HG02970 (cell line): ENCODE measurements at regions not wholly inside any gene's neighbourhood (a gene's known extent, or its start where the extent isn't known, plus 50 kb on each side); places are given as distances from the start of the nearest gene placed in this dataset.

Source experiments
- ATAC-seq: cut with Tn5 transposase; IDR thresholded peaks from one replicate; pipeline ENCODE4 v1.9.1; 2021; ENCODE audit warnings: mild to moderate bottlenecking, moderate library complexity, moderate number of reproducible peaks; ENCODE audit not compliant: unreplicated experiment, low FRiP score

GRCh38 chr12:77777274-77777673, 53.4 kb upstream of the NAV3 start:
- ATAC-seq = no peak

GRCh38 chr12:77774761-77775160, 55.9 kb upstream of the NAV3 start:
- ATAC-seq = no peak

DNA sequence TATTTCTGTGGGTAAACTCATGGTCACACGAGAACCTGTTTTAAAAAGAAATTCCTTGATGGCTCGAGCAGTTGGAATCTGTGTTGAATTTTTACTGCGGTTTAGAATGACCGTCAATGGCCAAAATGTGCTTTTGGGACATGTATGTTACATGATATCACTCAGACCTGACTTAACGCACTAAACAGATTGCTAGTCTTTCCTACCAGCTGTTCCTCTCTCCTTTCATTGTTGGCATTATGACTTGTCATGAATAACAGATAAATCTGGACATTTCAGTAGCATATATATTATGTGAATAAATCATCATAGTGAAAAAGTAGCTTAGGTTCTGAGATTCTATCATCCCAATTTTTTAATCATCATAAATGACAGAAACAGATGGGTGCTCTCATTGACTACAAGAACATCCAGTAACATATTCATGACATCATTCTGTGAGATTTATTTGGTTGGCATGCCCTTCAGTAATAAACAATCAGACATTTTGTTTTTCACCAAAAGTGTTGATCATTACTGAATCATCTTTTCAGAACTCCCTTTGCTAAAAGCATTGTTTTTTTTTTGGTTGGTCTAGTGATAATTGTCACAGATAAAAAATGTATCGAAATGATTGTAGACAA, 57.9 kb upstream of the NAV3 start:
- ATAC-seq = no peak

- ATAC-seq = no peak
Measured at GRCh38 chr12:77768558-77768957, 62.1 kb upstream of the NAV3 start.

DNA sequence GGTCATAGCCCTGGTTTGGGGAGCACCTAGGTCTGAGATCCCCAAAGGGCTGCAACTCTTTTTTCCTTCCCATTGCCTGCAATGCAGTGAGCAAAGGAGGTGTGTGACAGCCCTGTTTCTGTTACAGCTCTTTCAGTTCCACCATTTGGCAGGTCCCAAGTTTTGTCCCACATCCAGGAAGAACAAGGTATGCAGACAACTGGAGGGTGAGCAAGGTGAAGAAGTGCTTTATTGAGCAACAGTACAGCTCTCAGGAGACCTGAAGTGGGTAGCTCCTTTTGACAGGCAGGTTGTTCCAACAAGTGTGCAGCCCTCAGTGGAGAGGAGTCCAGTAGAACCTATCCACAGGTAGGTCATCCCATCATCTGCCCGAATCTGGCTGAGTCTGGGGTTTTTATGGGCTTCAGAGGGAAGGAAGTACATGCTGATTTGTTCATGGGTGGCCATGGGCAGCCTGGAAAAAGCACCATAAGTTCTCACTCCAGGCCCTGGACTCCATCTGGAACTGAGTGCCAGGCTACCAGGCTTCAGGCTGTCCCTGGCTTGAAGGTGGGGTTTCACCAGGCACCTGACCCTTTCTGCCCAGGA, 62.8 kb upstream of the NAV3 start:
- no peak for ATAC-seq

DNA sequence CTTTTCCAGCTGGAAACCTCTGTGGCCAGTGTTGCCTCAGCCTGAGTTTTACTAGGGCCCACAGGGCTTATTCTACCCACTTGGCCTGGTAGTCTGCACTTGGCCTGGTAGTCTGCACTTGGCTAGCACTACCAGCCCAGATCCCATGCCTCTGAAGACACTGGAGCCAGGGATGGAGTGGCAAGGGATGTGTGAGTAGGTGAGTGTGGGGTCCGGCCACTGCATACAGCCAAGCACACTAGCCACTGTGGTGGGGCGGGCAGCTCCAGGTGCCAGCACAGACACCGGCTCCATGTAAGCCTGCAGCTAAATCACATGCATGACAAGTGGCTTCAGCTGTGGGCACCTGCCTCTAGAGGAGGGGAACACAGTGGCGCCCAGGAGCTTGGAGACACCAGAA, 63.4 kb upstream of the NAV3 start:
- ATAC-seq = no peak

- no peak for ATAC-seq
Measured at GRCh38 chr12:77766224-77766623, 64.5 kb upstream of the NAV3 start.

DNA sequence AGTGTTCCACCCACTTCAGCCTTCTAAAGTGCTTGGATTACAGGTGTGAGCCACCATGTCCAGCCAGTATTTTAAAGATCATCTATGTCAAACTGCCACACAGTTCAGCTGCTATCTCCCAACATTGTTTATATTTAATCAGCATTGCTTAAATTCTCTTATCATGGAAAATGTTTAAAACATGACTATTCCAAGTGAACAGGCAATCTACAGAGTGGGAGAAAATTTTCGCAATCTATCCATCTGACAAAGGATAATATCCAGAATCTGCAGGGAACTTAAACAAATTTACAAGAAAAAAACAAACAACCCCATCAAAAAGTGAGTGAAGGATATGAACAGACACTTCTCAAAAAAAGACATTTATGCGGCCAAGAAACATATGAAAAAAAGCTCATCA, 69.4 kb upstream of the NAV3 start:
- ATAC-seq = no peak

- ATAC-seq = no peak
Measured at GRCh38 chr12:77760271-77761025, 70.2 kb upstream of the NAV3 start.

GRCh38 chr12:77754086-77754485, 76.6 kb upstream of the NAV3 start:
- no peak for ATAC-seq

- ATAC-seq = no peak
Measured at GRCh38 chr12:77751939-77752338, 78.8 kb upstream of the NAV3 start.

- ATAC-seq = peak; percentile 100
Measured at GRCh38 chr12:77746096-77746495, 84.6 kb upstream of the NAV3 start.

DNA sequence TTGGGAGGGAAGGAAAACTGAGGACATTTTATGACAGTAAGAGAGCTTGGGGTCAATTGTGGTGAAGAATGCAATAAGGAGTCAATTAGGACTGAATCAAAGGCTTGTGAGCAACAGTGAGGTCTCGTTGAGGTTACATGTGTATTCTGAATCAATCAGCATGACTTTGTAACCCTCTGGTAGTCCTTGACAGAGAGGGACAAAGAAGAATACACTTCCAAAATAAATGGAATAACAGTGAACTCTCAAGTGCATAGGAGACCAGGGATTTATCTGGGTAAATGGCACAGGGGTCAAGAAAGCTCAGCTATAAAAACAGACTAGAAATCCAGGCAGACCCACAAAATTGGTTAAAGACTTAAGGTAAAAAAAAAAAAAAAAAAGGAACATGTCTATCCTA, 85.1 kb upstream of the NAV3 start:
- ATAC-seq = peak; percentile 1

DNA sequence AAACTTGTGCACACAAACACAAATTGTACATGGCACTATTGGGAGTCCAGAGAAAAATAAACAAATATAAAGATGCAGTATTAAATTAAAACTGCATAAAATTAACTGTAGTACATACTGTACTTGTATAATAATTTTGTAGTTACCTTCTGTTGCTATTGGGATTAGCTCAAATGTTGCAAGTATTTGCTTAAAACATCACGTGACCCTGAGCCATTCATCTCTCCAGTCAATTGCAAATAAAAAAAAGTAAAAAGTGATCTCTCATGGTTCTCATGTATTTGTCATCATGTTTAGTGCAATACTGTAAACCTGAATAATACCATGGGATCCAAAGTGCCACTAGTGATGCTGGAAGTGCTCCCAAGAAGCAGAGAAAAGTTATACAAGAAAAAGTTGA, 88.1 kb upstream of the NAV3 start:
- no peak for ATAC-seq

- ATAC-seq = no peak
Measured at GRCh38 chr12:77741974-77742517, 88.6 kb upstream of the NAV3 start.

GRCh38 chr12:77736219-77736965, 94.3 kb upstream of the NAV3 start:
- no peak for ATAC-seq

GRCh38 chr12:77734214-77734883, 96.3 kb upstream of the NAV3 start:
- ATAC-seq = no peak

- ATAC-seq = no peak
Measured at GRCh38 chr12:77728018-77728417, 102.7 kb upstream of the NAV3 start.

- no peak for ATAC-seq
Measured at GRCh38 chr12:77727442-77728001, 103.2 kb upstream of the NAV3 start.

GRCh38 chr12:77725611-77726010, 105.1 kb upstream of the NAV3 start:
- no peak for ATAC-seq
